ENCODE measurements at regions not wholly inside any gene's neighbourhood (a gene's known extent, or its start where the extent isn't known, plus 50 kb on each side); places are given as distances from the start of the nearest gene placed in this dataset.
"Not testable (repeated sequence)": the region's sequence is repeated elsewhere in the genome, so short reads cannot be mapped to it uniquely, and the experiment has no call there.

- TF ChIP-seq CTCF (conservative IDR thresholded peaks at IDR 0.05); EZH2 (IDR thresholded peaks at IDR 0.05; ENCODE audit: low read depth): not testable (repeated sequence)
Observed at GRCh38 chrX:127662942-127663341, 389.3 kb downstream of the ACTRT1 start.
